HG03469 (cell line): ENCODE measurements at regions not wholly inside any gene's neighbourhood (a gene's known extent, or its start where the extent isn't known, plus 50 kb on each side); places are given as distances from the start of the nearest gene placed in this dataset.

Experiments used
- ATAC-seq: cut with Tn5 transposase; IDR thresholded peaks from one replicate; pipeline ENCODE4 v1.9.1; 2021; ENCODE audit warnings: mild to moderate bottlenecking, moderate library complexity, moderate number of reproducible peaks; ENCODE audit not compliant: unreplicated experiment

- ATAC-seq: no peak
Measured at GRCh38 chr9:107161338-107161737, 121.7 kb upstream of the RAD23B start.

- ATAC-seq: no peak
Measured at GRCh38 chr9:107163370-107163769, 119.7 kb upstream of the RAD23B start.

- ATAC-seq: no peak
Measured at GRCh38 chr9:107169796-107170195, 113.3 kb upstream of the RAD23B start.

GRCh38 chr9:107170801-107171200, 112.3 kb upstream of the RAD23B start:
- ATAC-seq: no peak

- peak; percentile 46 for ATAC-seq
Measured at GRCh38 chr9:107172160-107172978, 110.7 kb upstream of the RAD23B start.

GRCh38 chr9:107172979-107173347, 110.1 kb upstream of the RAD23B start:
- ATAC-seq: peak; percentile 33

GRCh38 chr9:107173422-107174180, 109.5 kb upstream of the RAD23B start:
- ATAC-seq: no peak

- ATAC-seq: no peak
Measured at GRCh38 chr9:107174441-107174840, 108.6 kb upstream of the RAD23B start.

- no peak for ATAC-seq
Measured at GRCh38 chr9:107175041-107175440, 108.0 kb upstream of the RAD23B start.

GRCh38 chr9:107175816-107176435, 107.2 kb upstream of the RAD23B start:
- no peak for ATAC-seq

GRCh38 chr9:107176436-107177151, 106.5 kb upstream of the RAD23B start:
- no peak for ATAC-seq

GRCh38 chr9:107177243-107177839, 105.7 kb upstream of the RAD23B start:
- ATAC-seq: no peak

- no peak for ATAC-seq
Measured at GRCh38 chr9:107177857-107178256, 105.2 kb upstream of the RAD23B start.

- no peak for ATAC-seq
Measured at GRCh38 chr9:107178293-107178692, 104.8 kb upstream of the RAD23B start.

- no peak for ATAC-seq
Measured at GRCh38 chr9:107180206-107180605, 102.9 kb upstream of the RAD23B start.

- no peak for ATAC-seq
Measured at GRCh38 chr9:107183176-107183575, 99.9 kb upstream of the RAD23B start.

- ATAC-seq: no peak
Measured at GRCh38 chr9:107188376-107188775, 94.7 kb upstream of the RAD23B start.

- ATAC-seq: no peak
Measured at GRCh38 chr9:107190061-107190935, 92.8 kb upstream of the RAD23B start.

GRCh38 chr9:107190936-107191290, 92.2 kb upstream of the RAD23B start:
- no peak for ATAC-seq

- ATAC-seq: no peak
Measured at GRCh38 chr9:107193251-107193650, 89.8 kb upstream of the RAD23B start.
